ENCODE measurements at regions not wholly inside any gene's neighbourhood (a gene's known extent, or its start where the extent isn't known, plus 50 kb on each side); places are given as distances from the start of the nearest gene placed in this dataset.
A peak's percentile ranks its signal among the peaks of the same experiment; 100 is the strongest.

- DNase-seq (ENCODE audit: low read depth), result no peak
Measured at GRCh38 chr5:68648944-68649857, 433.6 kb downstream of the PIK3R1 start.

GRCh38 chr5:68652534-68652965 is 437.0 kb downstream of the PIK3R1 start:
- DNase-seq (ENCODE audit: low read depth), result peak; percentile 64

GRCh38 chr5:68653471-68653870 is 437.9 kb downstream of the PIK3R1 start:
- DNase-seq (ENCODE audit: low read depth), result no peak

GRCh38 chr5:68657055-68657961 is 436.5 kb upstream of the SLC30A5 start:
- no peak for DNase-seq (ENCODE audit: low read depth)

GRCh38 chr5:68658810-68659372 is 434.9 kb upstream of the SLC30A5 start:
- no peak for DNase-seq (ENCODE audit: low read depth)

- no peak for DNase-seq (ENCODE audit: low read depth)
Measured at GRCh38 chr5:68659881-68660280, 433.9 kb upstream of the SLC30A5 start.

GRCh38 chr5:68661237-68661636 is 432.6 kb upstream of the SLC30A5 start:
- peak; percentile 9 for DNase-seq (ENCODE audit: low read depth)

GRCh38 chr5:68662804-68663307 is 431.0 kb upstream of the SLC30A5 start:
- no peak for DNase-seq (ENCODE audit: low read depth)

GRCh38 chr5:68669864-68670575 is 423.8 kb upstream of the SLC30A5 start:
- no peak for DNase-seq (ENCODE audit: low read depth)

- DNase-seq (ENCODE audit: low read depth), result no peak
Measured at GRCh38 chr5:68673106-68673822, 420.6 kb upstream of the SLC30A5 start.

- DNase-seq (ENCODE audit: low read depth), result no peak
Measured at GRCh38 chr5:68673823-68674180, 420.0 kb upstream of the SLC30A5 start.

GRCh38 chr5:68679041-68679440 is 414.8 kb upstream of the SLC30A5 start:
- no peak for DNase-seq (ENCODE audit: low read depth)

- no peak for DNase-seq (ENCODE audit: low read depth)
Measured at GRCh38 chr5:68680366-68680765, 413.4 kb upstream of the SLC30A5 start.

GRCh38 chr5:68681929-68682328 is 411.9 kb upstream of the SLC30A5 start:
- no peak for DNase-seq (ENCODE audit: low read depth)

- no peak for DNase-seq (ENCODE audit: low read depth)
Measured at GRCh38 chr5:68682400-68683160, 411.2 kb upstream of the SLC30A5 start.

- DNase-seq (ENCODE audit: low read depth), result peak; percentile 82
Measured at GRCh38 chr5:68683632-68684036, 410.2 kb upstream of the SLC30A5 start.

- DNase-seq (ENCODE audit: low read depth), result no peak
Measured at GRCh38 chr5:68685863-68686262, 408.0 kb upstream of the SLC30A5 start.

GRCh38 chr5:68688547-68688946 is 405.3 kb upstream of the SLC30A5 start:
- no peak for DNase-seq (ENCODE audit: low read depth)

GRCh38 chr5:68689010-68689409 is 404.8 kb upstream of the SLC30A5 start:
- no peak for DNase-seq (ENCODE audit: low read depth)

Measured in myocyte (in vitro differentiated cells).